DMS114 treated with DMSO at 0.1 percent for 48 hours (cell line): ENCODE measurements at regions not wholly inside any gene's neighbourhood (a gene's known extent, or its start where the extent isn't known, plus 50 kb on each side); places are given as distances from the start of the nearest gene placed in this dataset.
"Not testable (repeated sequence)": the region's sequence is repeated elsewhere in the genome, so short reads cannot be mapped to it uniquely, and the experiment has no call there.

Source experiments
- DNase-seq: peaks from one replicate; lab custom pipeline; 2025; ENCODE audit not compliant: unreplicated experiment; lab: John Stamatoyannopoulos, UW

- no peak for DNase-seq
These were observed 158.2 kb downstream of the C4orf33 start for GRCh38 chr4:129254126-129254525.

- DNase-seq, result no peak
These were observed 158.6 kb downstream of the C4orf33 start for GRCh38 chr4:129254526-129254925.

- DNase-seq, result no peak
These were observed 165.6 kb downstream of the C4orf33 start for GRCh38 chr4:129261584-129261983.

- DNase-seq, result no peak
These were observed 168.2 kb downstream of the C4orf33 start for GRCh38 chr4:129264008-129264657.

- no peak for DNase-seq
These were observed 182.9 kb downstream of the C4orf33 start for GRCh38 chr4:129278868-129279267.

- DNase-seq, result no peak
These were observed 186.3 kb downstream of the C4orf33 start for GRCh38 chr4:129282293-129282692.

- not testable (repeated sequence) for DNase-seq
These were observed 196.2 kb downstream of the C4orf33 start for GRCh38 chr4:129292194-129292593.

GRCh38 chr4:129314781-129315180, 218.8 kb downstream of the C4orf33 start:
- no peak for DNase-seq

- DNase-seq, result no peak
These were observed 227.0 kb downstream of the C4orf33 start for GRCh38 chr4:129322920-129323319.

- no peak for DNase-seq
These were observed 227.7 kb downstream of the C4orf33 start for GRCh38 chr4:129323658-129324057.

GRCh38 chr4:129326571-129327460, 230.9 kb downstream of the C4orf33 start:
- no peak for DNase-seq

GRCh38 chr4:129327637-129328036, 231.7 kb downstream of the C4orf33 start:
- DNase-seq, result no peak

GRCh38 chr4:129328162-129328561, 232.2 kb downstream of the C4orf33 start:
- DNase-seq, result no peak

- no peak for DNase-seq
These were observed 238.2 kb downstream of the C4orf33 start for GRCh38 chr4:129334136-129334535.

- DNase-seq, result no peak
These were observed 239.3 kb downstream of the C4orf33 start for GRCh38 chr4:129335276-129335675.

- no peak for DNase-seq
These were observed 239.9 kb downstream of the C4orf33 start for GRCh38 chr4:129335818-129336217.

GRCh38 chr4:129336457-129337227, 240.7 kb downstream of the C4orf33 start:
- DNase-seq, result no peak

- no peak for DNase-seq
These were observed 241.3 kb downstream of the C4orf33 start for GRCh38 chr4:129337228-129337620.

GRCh38 chr4:129342819-129343408, 247.0 kb downstream of the C4orf33 start:
- DNase-seq, result no peak

GRCh38 chr4:129344058-129344457, 248.1 kb downstream of the C4orf33 start:
- peak; percentile 8 for DNase-seq

- no peak for DNase-seq
These were observed 249.7 kb downstream of the C4orf33 start for GRCh38 chr4:129345609-129346008.
